Urinary bladder (tissue), 3 donors: ENCODE measurements at regions not wholly inside any gene's neighbourhood (a gene's known extent, or its start where the extent isn't known, plus 50 kb on each side); places are given as distances from the start of the nearest gene placed in this dataset.

ENCODE experiments used
- DNase-seq: peaks from one replicate; pipeline ENCODE4 v3.0.0-alpha.2; 2015; ENCODE audit errors: extremely low spot score
- H3K27ac ChIP-seq: one replicate; pipeline ENCODE4 v1.5.1; 2013; ENCODE audit warnings: low read depth, mild to moderate bottlenecking, moderate library complexity
- H3K36me3 ChIP-seq: one replicate; pipeline ENCODE4 v1.6.1; 2013; ENCODE audit warnings: mild to moderate bottlenecking, moderate library complexity; ENCODE audit not compliant: insufficient read depth
- H3K4me1 ChIP-seq: one replicate; pipeline ENCODE4 v1.6.1; 2013; ENCODE audit warnings: mild to moderate bottlenecking, moderate library complexity; ENCODE audit not compliant: insufficient read depth
- H3K4me3 ChIP-seq: one replicate; pipeline ENCODE4 v1.5.1; 2013; ENCODE audit warnings: low read depth, low read length
- WGBS: extraction: QIAGEN DNeasy Blood & Tissue Kit; methylation state at CpG from one replicate; pipeline ENCODE4 v1.1.7; 2013; 5-methylcytosine and 5-hydroxymethylcytosine counted together
- donor health status: healthy with polysubstance abuse.
- donor health status: healthy.

DNA sequence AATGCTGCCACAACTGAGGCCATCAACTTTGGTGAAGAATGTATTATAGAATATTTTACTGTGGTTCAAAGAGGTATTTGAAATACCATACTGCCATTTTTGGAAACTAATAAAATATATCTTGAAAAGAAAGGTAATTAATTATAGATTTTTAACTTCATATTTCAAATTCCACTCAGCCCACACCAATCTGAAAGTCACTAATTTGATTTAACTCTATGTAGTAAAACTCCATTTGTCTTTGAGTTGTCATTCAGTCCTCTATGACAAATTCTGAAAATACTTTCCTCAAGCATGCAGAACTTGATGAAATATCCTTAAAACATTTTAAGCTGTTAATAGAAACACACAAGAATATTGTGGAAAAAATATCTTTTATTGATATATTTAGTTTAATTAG, 1196.7 kb upstream of the CITED2 start:
- no peak for DNase-seq
- Histone ChIP-seq H3K36me3 (no peaks in the 10 kb centered on the region), H3K4me3 (no peak overlapping the region), H3K27ac (no peak overlapping the region), H3K4me1 (no peaks in the 10 kb centered on the region)

DNA sequence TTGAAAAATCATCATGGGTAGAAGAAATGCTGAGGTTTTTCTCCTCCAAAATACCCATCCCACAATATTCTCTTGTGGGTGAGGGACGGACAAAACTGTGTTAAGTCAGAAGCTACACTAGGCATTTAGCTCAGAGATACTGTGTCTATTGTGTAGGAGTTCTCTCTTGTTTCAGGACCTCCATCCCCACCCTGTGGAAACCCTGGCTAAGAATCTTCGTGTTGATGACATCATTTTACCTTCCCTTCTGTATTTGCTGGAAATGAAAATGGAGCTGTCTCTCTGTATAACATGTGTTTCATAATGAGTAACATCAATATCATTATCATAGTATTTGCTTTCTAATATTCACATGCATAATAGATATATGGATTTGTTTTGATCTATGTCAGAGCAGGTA, 1193.0 kb upstream of the CITED2 start:
- no peak for DNase-seq
- no peaks in the 10 kb centered on the region for H3K36me3 ChIP-seq
- H3K4me1 ChIP-seq: no peaks in the 10 kb centered on the region
- H3K27ac ChIP-seq: no peak overlapping the region
- H3K4me3 ChIP-seq: no peak overlapping the region
- 71% methylated on average over 2 of the region's 2 CpGs for WGBS

DNA sequence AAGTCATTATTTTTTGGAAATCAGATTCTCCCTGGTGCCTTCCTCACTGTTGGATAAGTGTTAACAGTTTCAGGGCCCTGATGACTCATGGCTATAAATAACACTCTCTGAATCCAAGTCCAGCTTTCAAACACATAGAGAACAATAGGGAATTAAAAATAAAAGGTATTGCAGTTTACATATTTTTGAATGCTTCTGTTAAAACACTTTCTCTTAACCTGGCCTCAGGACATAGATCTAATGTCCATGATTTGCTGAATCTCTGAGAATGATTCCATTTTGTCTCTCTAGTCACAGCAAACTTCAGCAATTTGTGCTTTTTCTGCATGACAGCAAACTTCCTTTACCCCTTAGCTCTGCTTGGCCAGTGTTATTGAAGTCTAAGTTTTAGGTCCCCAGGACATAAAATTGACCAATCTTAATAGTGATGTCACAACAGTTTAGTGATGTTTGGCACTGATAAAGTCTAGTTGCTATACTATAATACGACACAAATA, 1192.4 kb upstream of the CITED2 start:
- Histone ChIP-seq H3K36me3 (no peaks in the 10 kb centered on the region), H3K4me3 (no peak overlapping the region), H3K4me1 (no peaks in the 10 kb centered on the region), H3K27ac (no peak overlapping the region)
- WGBS: 65% methylated on average over 1 of the region's 1 CpG
- DNase-seq: no peak

DNA sequence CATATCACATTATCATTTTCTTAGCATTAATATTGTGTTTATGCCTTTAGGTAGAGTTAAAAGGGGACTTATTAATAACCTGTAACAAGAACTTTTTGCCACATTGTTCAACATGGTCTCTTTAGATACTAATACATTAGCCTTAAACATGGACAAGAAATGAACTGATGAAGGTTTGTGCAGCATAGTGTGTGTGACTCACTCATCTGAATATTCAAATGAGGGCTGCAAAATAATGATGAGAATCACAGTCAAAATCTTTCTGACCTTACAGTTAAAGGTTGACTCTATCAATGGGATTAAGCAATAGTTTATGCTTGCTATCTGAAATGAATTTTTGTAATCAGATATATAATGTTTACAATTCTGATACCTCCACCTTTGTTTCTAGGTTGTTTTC, 1189.3 kb upstream of the CITED2 start:
- Histone ChIP-seq H3K36me3 (no peaks in the 10 kb centered on the region), H3K4me3 (no peak overlapping the region)

DNA sequence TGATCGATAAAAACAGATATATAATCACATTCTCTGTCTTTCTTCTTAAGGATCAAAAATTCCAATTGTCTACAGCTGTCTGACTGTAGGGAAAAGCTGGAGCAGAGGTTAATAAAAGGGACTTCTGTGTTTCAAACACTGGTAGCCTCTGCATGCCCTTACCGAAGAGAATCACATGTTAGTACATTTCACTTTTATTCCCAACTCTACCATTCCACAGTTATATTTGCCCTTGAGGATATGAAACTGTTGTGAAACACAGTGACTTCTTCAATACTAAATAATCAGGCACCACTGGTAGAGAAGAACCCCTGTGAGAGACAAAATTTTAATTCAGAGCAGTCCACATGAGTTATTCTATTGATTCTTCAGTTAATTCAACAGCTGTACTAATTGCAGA, 1187.3 kb upstream of the CITED2 start:
- H3K4me3 ChIP-seq: no peak overlapping the region
- H3K27ac ChIP-seq: no peak overlapping the region
- 89% methylated on average over 2 of the region's 2 CpGs for WGBS
- DNase-seq: no peak
- no peaks in the 10 kb centered on the region for H3K36me3 ChIP-seq
- no peaks in the 10 kb centered on the region for H3K4me1 ChIP-seq

More for the DNA sequence above, 1189.3 kb upstream of the CITED2 start:
- no peak overlapping the region for H3K27ac ChIP-seq
- no peak for DNase-seq
- H3K4me1 ChIP-seq: no peaks in the 10 kb centered on the region

DNA sequence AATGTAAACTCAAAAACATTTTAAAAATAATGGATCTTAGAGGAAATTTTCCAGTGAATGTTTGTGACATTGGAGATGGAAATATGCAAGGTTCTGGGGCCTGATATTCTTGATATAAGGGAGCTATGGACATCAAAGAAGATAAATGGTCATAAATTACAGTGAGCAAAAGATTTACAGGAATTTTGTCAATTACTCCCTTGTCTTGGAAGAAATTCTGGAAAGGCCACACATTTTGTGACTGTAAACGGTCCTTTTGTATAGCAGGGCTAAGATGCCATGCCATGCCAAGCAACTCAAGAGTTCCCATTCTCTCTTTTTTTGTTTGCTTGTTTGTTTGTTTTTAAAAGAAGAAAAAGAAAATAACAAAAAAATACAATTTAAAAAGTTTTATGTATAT, 1186.2 kb upstream of the CITED2 start:
- Histone ChIP-seq H3K4me3 (no peak overlapping the region), H3K4me1 (no peaks in the 10 kb centered on the region), H3K27ac (no peak overlapping the region), H3K36me3 (no peaks in the 10 kb centered on the region)
- DNase-seq: no peak
- 98% methylated on average over 1 of the region's 1 CpG for WGBS

DNA sequence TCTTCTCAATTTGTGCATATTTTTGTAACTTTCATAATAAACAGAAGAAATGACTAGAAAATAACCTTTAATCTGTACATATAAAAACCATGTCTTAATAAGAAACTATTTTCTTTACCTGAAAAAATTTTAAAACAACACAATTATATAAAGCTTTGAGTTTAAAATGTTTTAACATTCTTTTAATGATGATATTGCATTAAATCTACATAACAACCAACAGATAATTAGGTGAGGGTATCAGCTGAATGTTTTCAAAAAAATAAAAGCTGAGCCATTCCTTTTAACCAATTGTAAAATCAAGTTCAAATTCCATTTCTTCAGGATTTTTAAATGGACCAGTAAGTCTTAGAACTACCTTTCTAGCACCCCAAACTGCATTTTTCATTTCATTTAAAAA, 1185.0 kb upstream of the CITED2 start:
- no peak for DNase-seq
- no peaks in the 10 kb centered on the region for H3K4me1 ChIP-seq
- no peaks in the 10 kb centered on the region for H3K36me3 ChIP-seq
- no peak overlapping the region for H3K4me3 ChIP-seq
- H3K27ac ChIP-seq: no peak overlapping the region

DNA sequence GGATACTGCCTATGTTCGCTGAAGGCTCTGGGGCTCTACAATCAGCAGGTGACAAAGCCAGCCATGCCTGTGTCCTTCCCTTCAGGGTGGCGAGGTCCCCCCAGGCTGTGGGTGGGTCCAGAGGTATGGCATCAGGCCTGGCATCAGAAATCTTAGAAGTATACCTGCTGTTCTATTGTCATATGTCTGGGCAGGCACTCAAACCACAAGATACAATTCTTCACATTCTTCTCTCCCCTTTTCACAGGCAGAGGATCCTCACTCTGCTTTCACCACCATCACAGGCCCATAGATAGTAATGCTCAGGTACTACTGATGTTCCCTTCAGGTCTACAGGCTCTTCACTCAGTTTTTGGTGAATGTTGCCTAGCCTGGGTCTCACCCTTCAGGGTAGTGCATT, 1180.0 kb upstream of the CITED2 start:
- Histone ChIP-seq H3K27ac (no peak overlapping the region), H3K4me3 (no peak overlapping the region), H3K36me3 (no peaks in the 10 kb centered on the region), H3K4me1 (no peaks in the 10 kb centered on the region)
- DNase-seq: no peak
- 94% methylated on average over 2 of the region's 2 CpGs for WGBS

DNA sequence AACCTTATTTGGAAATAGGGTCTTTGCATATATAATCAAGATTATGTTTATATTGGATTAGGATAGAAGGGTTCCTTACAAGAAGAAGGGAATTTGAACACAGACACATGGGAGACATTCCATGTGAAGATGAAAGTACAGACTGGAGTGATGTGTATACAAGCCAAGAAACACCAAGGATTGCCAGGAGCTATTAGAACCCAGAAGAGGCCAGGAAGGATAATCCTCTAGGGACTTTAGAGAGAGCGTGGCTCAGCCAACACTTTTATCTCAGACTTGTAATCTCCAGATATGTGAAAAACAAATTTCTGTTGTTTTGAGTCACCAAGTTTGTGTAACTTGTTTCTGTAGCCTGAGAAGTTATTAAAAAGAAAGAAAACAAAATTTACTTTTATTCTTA, 1173.9 kb upstream of the CITED2 start:
- 32% methylated on average over 1 of the region's 1 CpG for WGBS

DNA sequence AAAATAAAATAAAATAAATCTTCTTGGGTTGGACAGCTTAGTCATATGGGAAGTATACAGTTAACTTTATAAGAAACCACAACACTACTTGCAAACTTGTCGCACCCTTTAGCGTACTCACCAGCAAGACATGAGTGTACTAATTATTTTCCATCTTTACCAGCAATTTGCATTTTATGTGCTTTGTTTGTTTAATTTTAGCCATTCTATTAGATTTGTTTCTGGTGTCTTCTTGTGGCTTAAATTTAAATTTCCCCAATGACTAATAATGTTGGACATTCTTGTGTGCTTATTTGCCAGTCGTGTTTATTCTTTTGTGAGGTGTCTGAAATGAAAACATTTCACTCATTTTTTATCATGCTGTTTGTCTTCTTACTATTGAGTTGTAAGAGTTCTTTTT, 1172.2 kb upstream of the CITED2 start:
- 90% methylated on average over 3 of the region's 3 CpGs for WGBS
- no peaks in the 10 kb centered on the region for H3K36me3 ChIP-seq
- no peak overlapping the region for H3K4me3 ChIP-seq
- no peak for DNase-seq
- H3K4me1 ChIP-seq: no peaks in the 10 kb centered on the region
- no peak overlapping the region for H3K27ac ChIP-seq

More for the DNA sequence above, 1173.9 kb upstream of the CITED2 start:
- Histone ChIP-seq H3K4me1 (no peaks in the 10 kb centered on the region), H3K4me3 (no peak overlapping the region), H3K36me3 (no peaks in the 10 kb centered on the region), H3K27ac (no peak overlapping the region)
- no peak for DNase-seq

DNA sequence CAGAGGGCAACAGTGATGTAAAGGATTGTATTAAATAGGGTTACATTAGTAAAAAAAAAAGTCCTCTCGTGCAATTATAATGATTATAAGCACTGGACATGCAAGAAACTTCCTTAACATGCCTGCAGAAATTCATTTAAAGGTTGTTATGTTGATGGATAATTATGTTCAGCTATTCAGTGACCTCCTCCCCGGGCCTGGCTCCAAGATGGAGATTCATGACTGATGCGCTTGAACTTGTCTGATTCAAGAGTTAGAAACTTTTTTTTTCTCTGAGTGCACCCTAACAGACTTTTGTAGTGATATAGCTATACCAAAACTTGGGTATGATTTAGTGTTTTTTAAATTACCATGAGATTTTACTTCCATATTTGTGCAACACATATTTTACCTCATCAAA, 1170.0 kb upstream of the CITED2 start:
- DNase-seq: no peak
- Histone ChIP-seq H3K4me3 (no peak overlapping the region), H3K27ac (no peak overlapping the region), H3K36me3 (no peaks in the 10 kb centered on the region), H3K4me1 (no peaks in the 10 kb centered on the region)
- 95% methylated on average over 3 of the region's 3 CpGs for WGBS

DNA sequence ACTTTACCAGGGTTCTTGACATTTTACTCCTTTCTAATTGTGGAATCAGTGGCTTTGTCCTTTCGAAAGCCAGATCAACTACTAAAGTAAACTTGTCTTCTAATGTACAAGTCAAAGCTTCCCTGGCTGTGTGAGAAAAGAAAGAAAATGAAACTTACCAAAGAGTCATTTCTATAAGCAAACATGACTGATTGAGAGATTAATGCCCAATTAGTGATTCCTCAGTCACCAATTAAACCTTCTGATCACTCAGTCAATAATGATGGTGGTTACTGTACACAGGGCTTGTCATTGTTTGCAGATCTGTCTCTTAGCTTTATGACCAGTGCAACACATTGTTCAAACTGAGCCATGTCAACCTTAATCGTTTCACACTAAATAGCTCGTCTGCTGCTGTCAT, 1168.4 kb upstream of the CITED2 start:
- Histone ChIP-seq H3K27ac (no peak overlapping the region), H3K4me1 (no peaks in the 10 kb centered on the region), H3K4me3 (no peak overlapping the region), H3K36me3 (no peaks in the 10 kb centered on the region)
- no peak for DNase-seq
- WGBS: 89% methylated on average over 3 of the region's 3 CpGs

DNA sequence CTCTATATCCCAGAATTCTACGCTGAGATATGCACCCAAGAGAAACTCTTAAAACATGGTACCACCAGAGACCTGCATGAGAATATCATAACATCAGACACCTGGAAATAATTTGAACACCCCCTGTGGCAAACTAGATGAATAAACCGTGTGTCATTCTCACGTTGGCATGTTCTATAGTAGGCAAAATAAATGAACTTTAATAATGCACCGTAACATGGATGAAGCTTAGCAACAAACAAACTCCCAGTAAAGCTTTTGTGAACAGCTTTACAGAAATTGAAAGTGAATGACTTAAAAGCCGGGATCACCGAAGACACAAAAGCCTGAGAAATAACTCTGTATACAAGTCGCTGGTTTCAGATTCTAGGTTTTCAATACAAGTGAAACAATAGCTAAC, 1166.8 kb upstream of the CITED2 start:
- 84% methylated on average over 7 of the region's 7 CpGs for WGBS
- Histone ChIP-seq H3K36me3 (no peaks in the 10 kb centered on the region), H3K27ac (no peak overlapping the region), H3K4me1 (no peaks in the 10 kb centered on the region), H3K4me3 (no peak overlapping the region)
- no peak for DNase-seq

DNA sequence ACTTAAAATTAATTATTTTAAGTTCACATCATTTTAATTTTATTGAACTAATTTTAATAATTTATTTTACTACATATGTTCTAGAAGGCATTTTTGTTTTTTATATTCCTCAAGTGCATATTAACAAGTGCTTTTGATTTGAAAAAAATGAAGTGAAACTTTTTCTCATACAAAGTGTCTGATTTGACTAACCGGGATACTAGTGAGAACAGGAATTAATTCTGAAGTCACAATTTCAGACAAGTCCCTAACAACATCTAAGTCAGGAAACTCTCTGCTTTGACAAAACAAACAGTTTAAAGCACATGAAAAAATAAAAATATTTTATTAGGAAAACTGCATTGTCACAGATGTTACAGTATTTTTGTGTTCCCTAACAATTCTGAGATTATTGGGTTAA, 1166.3 kb upstream of the CITED2 start:
- DNase-seq: no peak
- 85% methylated on average over 1 of the region's 1 CpG for WGBS
- no peaks in the 10 kb centered on the region for H3K4me1 ChIP-seq
- no peak overlapping the region for H3K27ac ChIP-seq
- H3K4me3 ChIP-seq: no peak overlapping the region
- no peaks in the 10 kb centered on the region for H3K36me3 ChIP-seq

DNA sequence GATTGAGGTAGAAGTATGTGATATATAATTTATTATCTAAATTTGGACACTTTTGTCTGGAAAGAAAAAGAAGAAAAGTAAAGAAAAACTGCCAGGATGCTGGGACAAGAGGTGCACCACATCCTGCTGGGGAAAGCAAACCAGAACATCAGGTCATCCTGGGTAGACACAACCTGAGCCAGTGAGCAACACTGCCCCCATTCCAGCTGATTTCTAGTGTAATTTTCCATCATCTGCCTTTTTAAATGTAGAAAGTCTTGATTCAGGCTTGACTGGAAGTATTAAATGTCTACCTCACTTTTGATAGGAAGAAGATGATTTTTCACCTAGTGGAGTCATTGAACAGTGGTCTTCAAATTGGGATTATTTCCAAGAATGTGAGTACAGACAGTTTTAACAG, 1164.5 kb upstream of the CITED2 start:
- H3K27ac ChIP-seq: no peak overlapping the region
- no peaks in the 10 kb centered on the region for H3K4me1 ChIP-seq
- DNase-seq: no peak
- H3K36me3 ChIP-seq: no peaks in the 10 kb centered on the region
- no peak overlapping the region for H3K4me3 ChIP-seq
